Fibroblast of skin of left quadriceps (primary cell): ENCODE measurements at regions not wholly inside any gene's neighbourhood (a gene's known extent, or its start where the extent isn't known, plus 50 kb on each side); places are given as distances from the start of the nearest gene placed in this dataset.

Source experiments
- DNase-seq, 2 experiments: peaks; one replicate each; pipeline ENCODE4 v3.0.0-alpha.2; 2013; ENCODE audit warnings: low read depth in 2 of 2

- no peak for DNase-seq
Observed at GRCh38 chr2:128534688-128535392, 216.2 kb upstream of the HS6ST1 start.

- peak; percentile 26 to 44 for DNase-seq
Observed at GRCh38 chr2:128535953-128536352, 217.3 kb upstream of the HS6ST1 start.

GRCh38 chr2:128536925-128537620, 218.4 kb upstream of the HS6ST1 start:
- DNase-seq: peak; percentile 79 to 80

GRCh38 chr2:128537646-128538045, 219.0 kb upstream of the HS6ST1 start:
- peak in 1 of 2 experiments; percentile 16 for DNase-seq

GRCh38 chr2:128538396-128538795, 219.7 kb upstream of the HS6ST1 start:
- no peak for DNase-seq

- DNase-seq: no peak
Observed at GRCh38 chr2:128540670-128541069, 222.0 kb upstream of the HS6ST1 start.

GRCh38 chr2:128541448-128541847, 222.8 kb upstream of the HS6ST1 start:
- DNase-seq: no peak

GRCh38 chr2:128543036-128543435, 224.4 kb upstream of the HS6ST1 start:
- DNase-seq: no peak

GRCh38 chr2:128543646-128544045, 225.0 kb upstream of the HS6ST1 start:
- no peak for DNase-seq

GRCh38 chr2:128544321-128545037, 225.8 kb upstream of the HS6ST1 start:
- DNase-seq: no peak

GRCh38 chr2:128545085-128545484, 226.4 kb upstream of the HS6ST1 start:
- no peak for DNase-seq

GRCh38 chr2:128545829-128546228, 227.2 kb upstream of the HS6ST1 start:
- no peak for DNase-seq

- no peak for DNase-seq
Observed at GRCh38 chr2:128547667-128548066, 229.0 kb upstream of the HS6ST1 start.

GRCh38 chr2:128548461-128548891, 229.8 kb upstream of the HS6ST1 start:
- DNase-seq: no peak

GRCh38 chr2:128549094-128549493, 230.4 kb upstream of the HS6ST1 start:
- no peak for DNase-seq

- peak in 1 of 2 experiments; percentile 20 for DNase-seq
Observed at GRCh38 chr2:128549646-128550260, 231.1 kb upstream of the HS6ST1 start.

GRCh38 chr2:128550389-128550788, 231.7 kb upstream of the HS6ST1 start:
- no peak for DNase-seq

GRCh38 chr2:128550801-128551416, 232.2 kb upstream of the HS6ST1 start:
- DNase-seq: no peak

- no peak for DNase-seq
Observed at GRCh38 chr2:128551435-128551834, 232.8 kb upstream of the HS6ST1 start.

GRCh38 chr2:128552141-128552805, 233.6 kb upstream of the HS6ST1 start:
- no peak for DNase-seq
